RWPE2 (cell line): ENCODE measurements at regions not wholly inside any gene's neighbourhood (a gene's known extent, or its start where the extent isn't known, plus 50 kb on each side); places are given as distances from the start of the nearest gene placed in this dataset.

Experiments used
- ATAC-seq: fragments of 200-7000 bp; cut with Tn5 transposase; 3 replicates; pipeline ENCODE4 v1.9.1; 2021; ENCODE audit warnings: low read depth
- DNase-seq: peaks from one replicate; pipeline ENCODE4 v3.0.0-alpha.2; 2020; ENCODE audit warnings: low spot score
- H3K27ac ChIP-seq: fragments of 450-650 bp; 2 replicates; pipeline ENCODE4 v1.5.1; 2017; ENCODE audit warnings: mild to moderate bottlenecking; ENCODE audit not compliant: poor library complexity, severe bottlenecking
- H3K27me3 ChIP-seq: fragments of 250-450 bp; sonication (Bioruptor Pico); 2 replicates; pipeline ENCODE4 v1.5.1; 2021; ENCODE audit warnings: mild to moderate bottlenecking, moderate library complexity; ENCODE audit not compliant: insufficient read depth, poor library complexity, severe bottlenecking
- H3K36me3 ChIP-seq: fragments of 250-450 bp; sonication (Bioruptor Pico); 2 replicates; pipeline ENCODE4 v1.5.1; 2020; ENCODE audit warnings: low read depth, mild to moderate bottlenecking, moderate library complexity
- H3K4me1 ChIP-seq: fragments of 250-450 bp; sonication (Bioruptor Pico); 2 replicates; pipeline ENCODE4 v1.5.1; 2021; ENCODE audit warnings: mild to moderate bottlenecking, moderate library complexity; ENCODE audit not compliant: insufficient read depth, poor library complexity, severe bottlenecking
- H3K4me3 ChIP-seq: fragments of 250-450 bp; sonication (Bioruptor Pico); 2 replicates; pipeline ENCODE4 v1.5.1; 2021; ENCODE audit warnings: mild to moderate bottlenecking, moderate library complexity; ENCODE audit not compliant: severe bottlenecking
- H3K9me3 ChIP-seq: fragments of 250-450 bp; sonication (Bioruptor Pico); 2 replicates; pipeline ENCODE4 v1.5.1; 2021; ENCODE audit warnings: mild to moderate bottlenecking, moderate library complexity; ENCODE audit not compliant: severe bottlenecking
- CTCF ChIP-seq: fragments of 450-650 bp; IDR thresholded peaks from one replicate; pipeline ENCODE4 v1.5.1; 2017; ENCODE audit warnings: mild to moderate bottlenecking, moderate library complexity; ENCODE audit not compliant: poor library complexity, severe bottlenecking

- ATAC-seq (no peak), DNase-seq (no peak)
- H3K27ac ChIP-seq = no peak overlapping the region
- TF ChIP-seq CTCF = no peak
- no peak overlapping the region for H3K4me3 ChIP-seq
- H3K9me3 ChIP-seq = no peaks in the 10 kb centered on the region
- no peaks in the 10 kb centered on the region for H3K36me3 ChIP-seq
- no peaks in the 10 kb centered on the region for H3K27me3 ChIP-seq
- H3K4me1 ChIP-seq = no peaks in the 10 kb centered on the region
These were observed 125.6 kb downstream of the KLF6 start for GRCh38 chr10:3659203-3659917.

GRCh38 chr10:3658766-3659165 is 126.2 kb downstream of the KLF6 start:
- Histone ChIP-seq H3K36me3 (no peaks in the 10 kb centered on the region), H3K9me3 (no peaks in the 10 kb centered on the region), H3K27ac (no peak overlapping the region), H3K4me1 (no peaks in the 10 kb centered on the region), H3K27me3 (no peaks in the 10 kb centered on the region), H3K4me3 (no peak overlapping the region)
- no peak for TF ChIP-seq CTCF
- no peak for DNase-seq
- no peak for ATAC-seq

GRCh38 chr10:3656214-3656613 is 128.8 kb downstream of the KLF6 start:
- no peak overlapping the region for H3K27ac ChIP-seq
- no peak for TF ChIP-seq CTCF
- H3K36me3 ChIP-seq = no peaks in the 10 kb centered on the region
- H3K4me3 ChIP-seq = no peak overlapping the region
- no peaks in the 10 kb centered on the region for H3K4me1 ChIP-seq
- no peak for ATAC-seq
- DNase-seq = no peak
- H3K27me3 ChIP-seq = no peaks in the 10 kb centered on the region
- H3K9me3 ChIP-seq = no peaks in the 10 kb centered on the region

- no peak overlapping the region for H3K27ac ChIP-seq
- H3K27me3 ChIP-seq = no peaks in the 10 kb centered on the region
- H3K4me3 ChIP-seq = no peak overlapping the region
- TF ChIP-seq CTCF = no peak
- no peaks in the 10 kb centered on the region for H3K36me3 ChIP-seq
- DNase-seq (no peak), ATAC-seq (no peak)
- H3K9me3 ChIP-seq = no peaks in the 10 kb centered on the region
- H3K4me1 ChIP-seq = no peaks in the 10 kb centered on the region
These were observed 129.5 kb downstream of the KLF6 start for GRCh38 chr10:3655528-3655927.

- Histone ChIP-seq H3K36me3 (no peaks in the 10 kb centered on the region), H3K27ac (no peak overlapping the region), H3K9me3 (no peaks in the 10 kb centered on the region), H3K27me3 (no peaks in the 10 kb centered on the region), H3K4me3 (no peak overlapping the region), H3K4me1 (no peaks in the 10 kb centered on the region)
- TF ChIP-seq CTCF = no peak
- DNase-seq (no peak), ATAC-seq (no peak)
These were observed 130.0 kb downstream of the KLF6 start for GRCh38 chr10:3654980-3655379.
